Neuronal stem cell (in vitro differentiated cells): ENCODE measurements at regions not wholly inside any gene's neighbourhood (a gene's known extent, or its start where the extent isn't known, plus 50 kb on each side); places are given as distances from the start of the nearest gene placed in this dataset.
A peak's percentile ranks its signal among the peaks of the same experiment; 100 is the strongest.
"Not testable (repeated sequence)": the region's sequence is repeated elsewhere in the genome, so short reads cannot be mapped to it uniquely, and the experiment has no call there.

Source experiments
- DNase-seq: peaks from one replicate; pipeline ENCODE4 v3.0.0-alpha.2; 2013; ENCODE audit warnings: low spot score
- H2AFZ ChIP-seq: one replicate; pipeline ENCODE4 v1.6.1; 2013; ENCODE audit warnings: mild to moderate bottlenecking, low read length, inconsistent platforms
- H2AK5ac ChIP-seq: 2 replicates; pipeline ENCODE4 v1.6.1; 2013; ENCODE audit warnings: low read depth, mild to moderate bottlenecking, inconsistent platforms, low read length, moderate library complexity, mixed read lengths
- H2BK120ac ChIP-seq: 2 replicates; pipeline ENCODE4 v1.6.1; 2013; ENCODE audit warnings: low read depth, mild to moderate bottlenecking, inconsistent platforms, low read length, moderate library complexity, mixed read lengths
- H2BK12ac ChIP-seq: one replicate; pipeline ENCODE4 v1.6.1; 2013; ENCODE audit warnings: low read length, inconsistent platforms
- H2BK15ac ChIP-seq: 2 replicates; pipeline ENCODE4 v1.6.1; 2013; ENCODE audit warnings: mild to moderate bottlenecking, low read length, inconsistent platforms, mixed read lengths
- H2BK5ac ChIP-seq: one replicate; pipeline ENCODE4 v1.6.1; 2013; ENCODE audit warnings: inconsistent platforms, mild to moderate bottlenecking, low read length, moderate library complexity
- H3K14ac ChIP-seq: one replicate; pipeline ENCODE4 v1.6.1; 2013; ENCODE audit warnings: low read length, inconsistent platforms
- H3K18ac ChIP-seq: 2 replicates; pipeline ENCODE4 v1.6.1; 2013; ENCODE audit warnings: low read length, inconsistent platforms
- H3K23ac ChIP-seq: 2 replicates; pipeline ENCODE4 v1.6.1; 2013; ENCODE audit warnings: low read depth, mild to moderate bottlenecking, mixed read lengths, low read length, inconsistent platforms; ENCODE audit not compliant: poor library complexity
- H3K27ac ChIP-seq: replicated peaks from 3 replicates; pipeline ENCODE4 v1.5.1; 2013; ENCODE audit warnings: low read length, inconsistent platforms
- H3K27me3 ChIP-seq, 3 experiments: 2 replicates each; pipeline ENCODE4 v1.6.1; 2013; ENCODE audit warnings: low read length in 3 of 3, mild to moderate bottlenecking in 2 of 3, inconsistent platforms in 1 of 3, low read depth in 1 of 3, mixed read lengths in 1 of 3, moderate library complexity in 1 of 3; ENCODE audit not compliant: control insufficient read depth in 3 of 3, insufficient read depth in 3 of 3
- H3K36me3 ChIP-seq, 2 donors: replicated peaks in 1 of 2; 2 replicates each; pipeline ENCODE4 v1.6.1; 2013; ENCODE audit warnings: low read length in 2 of 2; ENCODE audit not compliant: control insufficient read depth in 2 of 2, insufficient read depth in 2 of 2
- H3K4ac ChIP-seq: 2 replicates; pipeline ENCODE4 v1.6.1; 2013; ENCODE audit warnings: inconsistent platforms, mild to moderate bottlenecking, low read length, moderate library complexity
- H3K4me1 ChIP-seq, 2 donors: 1 replicate in 1 of 2; 2 replicates in 1 of 2; pipeline ENCODE4 v1.6.1; 2013; ENCODE audit warnings: low read length in 2 of 2, low read depth in 1 of 2; ENCODE audit not compliant: control insufficient read depth in 2 of 2, insufficient read depth in 1 of 2
- H3K4me2 ChIP-seq: one replicate; pipeline ENCODE4 v1.6.1; 2013; ENCODE audit warnings: mild to moderate bottlenecking, low read length, inconsistent platforms; ENCODE audit not compliant: insufficient read depth, poor library complexity, severe bottlenecking
- H3K4me3 ChIP-seq, 2 donors: 2 replicates each; pipeline ENCODE4 v1.5.1; 2013; ENCODE audit warnings: low read length in 2 of 2, mild to moderate bottlenecking in 2 of 2, inconsistent platforms in 1 of 2, moderate library complexity in 1 of 2
- H3K79me1 ChIP-seq: one replicate; pipeline ENCODE4 v1.6.1; 2013; ENCODE audit warnings: low read depth, mild to moderate bottlenecking, inconsistent platforms, low read length, moderate library complexity
- H3K9ac ChIP-seq: one replicate; pipeline ENCODE4 v1.6.1; 2013; ENCODE audit warnings: mild to moderate bottlenecking, low read depth, low read length, inconsistent platforms; ENCODE audit not compliant: poor library complexity
- H3K9me3 ChIP-seq, 2 donors: replicated peaks in 1 of 2; 2 replicates each; pipeline versions ENCODE3 to v1.6.1; 2013; ENCODE audit warnings: low read length in 2 of 2, mild to moderate bottlenecking in 2 of 2, inconsistent platforms in 1 of 2, low read depth in 1 of 2, mixed read lengths in 1 of 2, moderate library complexity in 1 of 2; ENCODE audit not compliant: control insufficient read depth in 2 of 2, insufficient read depth in 1 of 2
- H4K8ac ChIP-seq: one replicate; pipeline ENCODE4 v1.6.1; 2013; ENCODE audit warnings: low read depth, mild to moderate bottlenecking, inconsistent platforms, low read length, moderate library complexity
- H4K91ac ChIP-seq: one replicate; pipeline ENCODE4 v1.6.1; 2013; ENCODE audit warnings: low read length, low read depth, mild to moderate bottlenecking, inconsistent platforms; ENCODE audit not compliant: poor library complexity
- WGBS, 2 donors: extraction: QIAGEN DNeasy Blood & Tissue Kit; methylation state at CpG; one replicate each; pipeline ENCODE4 v1.1.7; 2013; ENCODE audit warnings: missing lambda C conversion rate in 2 of 2, mixed read lengths in 1 of 2; ENCODE audit not compliant: insufficient read length in 2 of 2, insufficient replicate concordance in 1 of 2; ENCODE audit errors: extremely low coverage in 2 of 2; 5-methylcytosine and 5-hydroxymethylcytosine counted together

- no peak overlapping the region for H3K4me3 ChIP-seq
- peak overlapping the region; percentile 60 for H2BK15ac ChIP-seq
- WGBS, 2 donors = no CpG with 5 or more reads among the region's 18 CpGs
- no peaks in the 10 kb centered on the region for H3K9me3 ChIP-seq
- H3K4me1 ChIP-seq = peaks cover 0 to 4% of the 10 kb centered on the region in 2 donors
- H3K4me2 ChIP-seq = no peak overlapping the region
- H2BK12ac ChIP-seq = no peak overlapping the region
- H2AK5ac ChIP-seq = peak overlapping the region; percentile 49
- peak; percentile 80 for DNase-seq
- H3K27me3 ChIP-seq = peaks cover 0 to 19% (median 12%) of the 10 kb centered on the region in 3 experiments
- no peak overlapping the region for H3K14ac ChIP-seq
- no peaks in the 10 kb centered on the region for H3K36me3 ChIP-seq
- no peak overlapping the region for H2BK120ac ChIP-seq
- no peak overlapping the region for H4K8ac ChIP-seq
- H2BK5ac ChIP-seq = no peak overlapping the region
- H3K27ac ChIP-seq = no peak overlapping the region
- H2AFZ ChIP-seq = no peak overlapping the region
- H3K79me1 ChIP-seq = no peaks in the 10 kb centered on the region
- H3K18ac ChIP-seq = no peak overlapping the region
- no peak overlapping the region for H3K9ac ChIP-seq
- no peak overlapping the region for H3K4ac ChIP-seq
- no peak overlapping the region for H3K23ac ChIP-seq
- H4K91ac ChIP-seq = no peak overlapping the region
Observed at GRCh38 chr11:69915501-69916250, 96.5 kb upstream of the FGF3 start.

- H3K9me3 ChIP-seq, H3K4me2 ChIP-seq, H3K9ac ChIP-seq, H3K27ac ChIP-seq, H4K8ac ChIP-seq, DNase-seq, H2BK5ac ChIP-seq, H3K23ac ChIP-seq, H4K91ac ChIP-seq, H3K4ac ChIP-seq, H3K4me3 ChIP-seq, H2BK12ac ChIP-seq, H2AK5ac ChIP-seq, H3K14ac ChIP-seq, H3K4me1 ChIP-seq, H3K36me3 ChIP-seq, H3K18ac ChIP-seq, H2AFZ ChIP-seq, H3K79me1 ChIP-seq, H2BK120ac ChIP-seq: not testable (repeated sequence)
- no CpG with 5 or more reads among the region's 8 CpGs for WGBS, 2 donors
- peak overlapping the region; percentile 60 for H2BK15ac ChIP-seq
- peaks cover 0 to 19% (median 12%) of the 10 kb centered on the region in 3 experiments for H3K27me3 ChIP-seq
Observed at GRCh38 chr11:69916251-69916649, 97.0 kb upstream of the FGF3 start.

- no peak overlapping the region for H2BK12ac ChIP-seq
- no peak overlapping the region for H2BK15ac ChIP-seq
- H3K27ac ChIP-seq = no peak overlapping the region
- DNase-seq = no peak
- no peak overlapping the region for H2BK120ac ChIP-seq
- no peak overlapping the region for H3K4me2 ChIP-seq
- H3K36me3 ChIP-seq = no peaks in the 10 kb centered on the region
- no peak overlapping the region for H3K4ac ChIP-seq
- no peak overlapping the region for H3K4me3 ChIP-seq
- no peaks in the 10 kb centered on the region for H3K9me3 ChIP-seq
- no peak overlapping the region for H3K23ac ChIP-seq
- no peak overlapping the region for H3K14ac ChIP-seq
- no peak overlapping the region for H3K9ac ChIP-seq
- H3K4me1 ChIP-seq = peaks cover 0 to 4% of the 10 kb centered on the region in 2 donors
- no peak overlapping the region for H3K18ac ChIP-seq
- H2AFZ ChIP-seq = no peak overlapping the region
- H4K8ac ChIP-seq = no peak overlapping the region
- H2AK5ac ChIP-seq = no peak overlapping the region
- H3K79me1 ChIP-seq = no peaks in the 10 kb centered on the region
- no peak overlapping the region for H2BK5ac ChIP-seq
- no peak overlapping the region for H4K91ac ChIP-seq
- peaks cover 0 to 19% (median 12%) of the 10 kb centered on the region in 3 experiments for H3K27me3 ChIP-seq
- no CpG with 5 or more reads among the region's 2 CpGs for WGBS, 2 donors
Observed at GRCh38 chr11:69916806-69917387, 97.7 kb upstream of the FGF3 start.

- H3K4me1 ChIP-seq = peaks cover 0 to 4% of the 10 kb centered on the region in 2 donors
- WGBS, 2 donors = no CpG with 5 or more reads among the region's 2 CpGs
Observed at GRCh38 chr11:69917529-69917928, 98.3 kb upstream of the FGF3 start.

More at GRCh38 chr11:69917529-69917928, 98.3 kb upstream of the FGF3 start:
- Histone ChIP-seq H3K27ac (no peak overlapping the region), H3K36me3 (no peaks in the 10 kb centered on the region), H3K18ac (no peak overlapping the region), H3K79me1 (no peaks in the 10 kb centered on the region), H2BK5ac (no peak overlapping the region), H3K27me3 (peaks cover 0 to 19% (median 11%) of the 10 kb centered on the region in 3 experiments), H2AK5ac (no peak overlapping the region), H3K9ac (no peak overlapping the region), H4K8ac (no peak overlapping the region), H2BK15ac (no peak overlapping the region), H3K23ac (no peak overlapping the region), H2BK120ac (no peak overlapping the region), H3K9me3 (no peaks in the 10 kb centered on the region), H3K14ac (no peak overlapping the region), H3K4me2 (no peak overlapping the region), H4K91ac (no peak overlapping the region), H2BK12ac (no peak overlapping the region), H3K4me3 (no peak overlapping the region), H3K4ac (no peak overlapping the region), H2AFZ (no peak overlapping the region)
- DNase-seq = no peak
